GM12801 (cell line): ENCODE measurements at regions not wholly inside any gene's neighbourhood (a gene's known extent, or its start where the extent isn't known, plus 50 kb on each side); places are given as distances from the start of the nearest gene placed in this dataset.

Experiments used
- CTCF ChIP-seq: IDR thresholded peaks from one replicate; pipeline ENCODE4 v1.5.1; 2011; ENCODE audit warnings: control low read depth; ENCODE audit not compliant: insufficient read length; ENCODE audit errors: extremely low read depth

- TF ChIP-seq CTCF: no peak
Measured at GRCh38 chr5:101244621-101245020, 341.5 kb upstream of the ST8SIA4 start.

- no peak for TF ChIP-seq CTCF
Measured at GRCh38 chr5:101212942-101213514, 309.9 kb upstream of the ST8SIA4 start.

- no peak for TF ChIP-seq CTCF
Measured at GRCh38 chr5:101206534-101206933, 303.5 kb upstream of the ST8SIA4 start.

- TF ChIP-seq CTCF: no peak
Measured at GRCh38 chr5:101176605-101177004, 273.5 kb upstream of the ST8SIA4 start.

- TF ChIP-seq CTCF: no peak
Measured at GRCh38 chr5:101174981-101175380, 271.9 kb upstream of the ST8SIA4 start.

- no peak for TF ChIP-seq CTCF
Measured at GRCh38 chr5:101163088-101163487, 260.0 kb upstream of the ST8SIA4 start.

- no peak for TF ChIP-seq CTCF
Measured at GRCh38 chr5:101160002-101160401, 256.9 kb upstream of the ST8SIA4 start.
